ENCODE measurements at regions not wholly inside any gene's neighbourhood (a gene's known extent, or its start where the extent isn't known, plus 50 kb on each side); places are given as distances from the start of the nearest gene placed in this dataset.

- DNase-seq (ENCODE audit: low read depth) (peak; percentile 88), FAIRE-seq (no peak)
- no peak for TF ChIP-seq CTCF (IDR thresholded peaks at IDR 0.05; ENCODE audit: insufficient read depth, low read length, severe bottlenecking)
- Histone ChIP-seq H3K27me3 (ENCODE audit: control insufficient read depth, insufficient read depth, low read length) (no peaks in the 10 kb centered on the region), H3K36me3 (ENCODE audit: control insufficient read depth, insufficient read depth, low read length) (no peaks in the 10 kb centered on the region), H3K4me3 (ENCODE audit: low read depth, low read length) (no peak overlapping the region)
Measured at GRCh38 chr1:91608876-91609275, 108.2 kb downstream of the CDC7 start.

- Histone ChIP-seq H3K4me3 (ENCODE audit: low read depth, low read length) (no peak overlapping the region), H3K36me3 (ENCODE audit: control insufficient read depth, insufficient read depth, low read length) (no peaks in the 10 kb centered on the region), H3K27me3 (ENCODE audit: control insufficient read depth, insufficient read depth, low read length) (no peaks in the 10 kb centered on the region)
- peak; percentile 89 for DNase-seq (ENCODE audit: low read depth)
- no peak for TF ChIP-seq CTCF (IDR thresholded peaks at IDR 0.05; ENCODE audit: insufficient read depth, low read length, severe bottlenecking)
- peak; percentile 88 for FAIRE-seq
Measured at GRCh38 chr1:91609551-91609950, 108.9 kb downstream of the CDC7 start.

- Histone ChIP-seq H3K27me3 (ENCODE audit: control insufficient read depth, insufficient read depth, low read length) (no peaks in the 10 kb centered on the region), H3K36me3 (ENCODE audit: control insufficient read depth, insufficient read depth, low read length) (no peaks in the 10 kb centered on the region), H3K4me3 (ENCODE audit: low read depth, low read length) (no peak overlapping the region)
- TF ChIP-seq CTCF (IDR thresholded peaks at IDR 0.05; ENCODE audit: insufficient read depth, low read length, severe bottlenecking) = no peak
- DNase-seq (ENCODE audit: low read depth) (no peak), FAIRE-seq (no peak)
Measured at GRCh38 chr1:91610102-91610501, 109.5 kb downstream of the CDC7 start.

GRCh38 chr1:91610789-91611188 is 110.1 kb downstream of the CDC7 start:
- no peak for FAIRE-seq
- TF ChIP-seq CTCF (IDR thresholded peaks at IDR 0.05; ENCODE audit: insufficient read depth, low read length, severe bottlenecking) = no peak
- DNase-seq (ENCODE audit: low read depth) = no peak

GRCh38 chr1:91611483-91611917 is 110.8 kb downstream of the CDC7 start:
- DNase-seq (ENCODE audit: low read depth) (peak; percentile 72), FAIRE-seq (no peak)
- no peaks in the 10 kb centered on the region for H3K36me3 ChIP-seq (ENCODE audit: control insufficient read depth, insufficient read depth, low read length)
- H3K4me3 ChIP-seq (ENCODE audit: low read depth, low read length) = no peak overlapping the region
- TF ChIP-seq CTCF (IDR thresholded peaks at IDR 0.05; ENCODE audit: insufficient read depth, low read length, severe bottlenecking) = peak; percentile 30
- no peaks in the 10 kb centered on the region for H3K27me3 ChIP-seq (ENCODE audit: control insufficient read depth, insufficient read depth, low read length)

More at GRCh38 chr1:91610789-91611188, 110.1 kb downstream of the CDC7 start:
- Histone ChIP-seq H3K36me3 (ENCODE audit: control insufficient read depth, insufficient read depth, low read length) (no peaks in the 10 kb centered on the region), H3K27me3 (ENCODE audit: control insufficient read depth, insufficient read depth, low read length) (no peaks in the 10 kb centered on the region), H3K4me3 (ENCODE audit: low read depth, low read length) (no peak overlapping the region)

- peak; percentile 49 for DNase-seq (ENCODE audit: low read depth)
Measured at GRCh38 chr1:91613595-91613994, 112.9 kb downstream of the CDC7 start.

More at GRCh38 chr1:91613595-91613994, 112.9 kb downstream of the CDC7 start:
- Histone ChIP-seq H3K27me3 (ENCODE audit: control insufficient read depth, insufficient read depth, low read length) (no peaks in the 10 kb centered on the region), H3K4me3 (ENCODE audit: low read depth, low read length) (no peak overlapping the region), H3K36me3 (ENCODE audit: control insufficient read depth, insufficient read depth, low read length) (no peaks in the 10 kb centered on the region)
- TF ChIP-seq CTCF (IDR thresholded peaks at IDR 0.05; ENCODE audit: insufficient read depth, low read length, severe bottlenecking) = no peak
- FAIRE-seq = no peak
